GM18873 (cell line): ENCODE measurements at regions not wholly inside any gene's neighbourhood (a gene's known extent, or its start where the extent isn't known, plus 50 kb on each side); places are given as distances from the start of the nearest gene placed in this dataset.

Experiments used
- ATAC-seq: cut with Tn5 transposase; IDR thresholded peaks from one replicate; pipeline ENCODE4 v1.9.1; 2021; ENCODE audit warnings: mild to moderate bottlenecking, moderate library complexity, moderate number of reproducible peaks; ENCODE audit not compliant: unreplicated experiment, low FRiP score

DNA sequence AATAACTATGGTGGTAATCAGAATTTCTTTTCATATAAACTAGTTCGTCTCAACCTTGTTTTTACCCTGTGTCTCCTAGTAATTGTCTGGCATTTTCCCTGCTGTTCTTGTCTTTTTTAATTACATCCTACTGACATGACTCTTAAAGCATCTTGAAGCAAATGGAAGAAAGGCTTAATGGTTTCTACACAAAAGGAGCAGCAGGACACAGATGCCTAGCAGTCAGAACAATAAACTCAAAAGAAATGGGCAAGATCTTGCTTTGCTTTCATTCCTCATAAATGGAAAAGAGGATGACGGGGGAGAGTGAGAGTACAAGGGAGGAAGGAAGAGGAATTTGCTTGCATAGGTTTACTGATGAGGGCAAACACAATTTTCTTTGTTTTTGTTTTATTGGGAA, 293.2 kb upstream of the EMCN start:
- no peak for ATAC-seq

DNA sequence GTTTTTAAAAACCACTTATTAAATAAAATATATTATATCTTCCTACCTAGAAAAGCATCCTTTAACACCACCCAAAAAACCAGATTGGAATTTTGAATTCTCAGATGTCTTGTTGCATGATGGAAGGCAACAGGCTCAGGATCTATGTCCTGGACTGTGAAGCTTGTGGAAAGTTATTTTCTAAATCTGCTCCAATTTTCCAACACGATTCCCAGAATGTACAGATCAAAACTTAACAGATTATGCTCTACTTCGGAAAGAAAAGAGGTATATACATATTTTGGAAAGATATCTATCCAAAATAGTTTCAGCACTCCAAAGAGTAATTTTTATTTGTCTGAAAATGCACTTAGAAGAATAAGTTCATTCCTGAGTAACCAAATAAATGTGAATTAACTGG, 291.7 kb upstream of the EMCN start:
- no peak for ATAC-seq

DNA sequence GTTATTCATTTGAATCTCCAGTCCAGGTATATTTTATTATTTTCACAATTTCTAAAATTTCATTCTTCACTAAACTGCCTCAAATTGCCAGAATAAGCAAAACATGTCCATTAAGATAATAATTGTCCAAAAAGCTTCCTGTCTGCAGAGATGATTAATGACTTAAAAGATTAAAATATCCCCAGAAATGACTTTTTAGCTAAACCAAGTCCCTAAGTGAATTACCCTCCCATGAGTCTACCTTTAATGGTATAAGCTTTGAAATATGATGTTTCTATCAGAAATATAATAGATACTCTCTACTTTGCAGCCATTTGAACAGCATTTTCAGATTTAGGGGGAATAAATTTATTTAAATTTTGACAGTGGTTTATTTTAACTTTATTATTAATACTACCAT, 289.2 kb upstream of the EMCN start:
- ATAC-seq: no peak

DNA sequence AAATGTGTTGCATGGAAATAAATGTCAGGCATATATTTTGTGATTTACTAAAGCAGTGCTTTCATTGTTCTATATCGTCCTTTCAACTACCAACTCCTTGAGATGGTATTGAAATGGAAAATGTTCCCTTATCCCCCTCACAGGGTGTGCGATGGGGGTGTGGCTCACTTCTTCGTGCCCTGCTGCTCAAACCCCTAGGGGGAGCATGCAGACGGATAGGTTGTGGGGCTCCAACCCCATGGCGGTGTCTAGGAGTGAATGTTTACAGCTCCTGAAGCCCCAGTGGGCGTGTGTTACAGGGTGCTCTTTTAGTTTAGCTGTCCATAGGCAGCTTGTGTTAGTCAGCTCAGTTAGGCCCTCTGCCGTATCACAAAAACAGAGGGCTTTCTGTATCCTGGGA, 287.7 kb upstream of the EMCN start:
- ATAC-seq: no peak

DNA sequence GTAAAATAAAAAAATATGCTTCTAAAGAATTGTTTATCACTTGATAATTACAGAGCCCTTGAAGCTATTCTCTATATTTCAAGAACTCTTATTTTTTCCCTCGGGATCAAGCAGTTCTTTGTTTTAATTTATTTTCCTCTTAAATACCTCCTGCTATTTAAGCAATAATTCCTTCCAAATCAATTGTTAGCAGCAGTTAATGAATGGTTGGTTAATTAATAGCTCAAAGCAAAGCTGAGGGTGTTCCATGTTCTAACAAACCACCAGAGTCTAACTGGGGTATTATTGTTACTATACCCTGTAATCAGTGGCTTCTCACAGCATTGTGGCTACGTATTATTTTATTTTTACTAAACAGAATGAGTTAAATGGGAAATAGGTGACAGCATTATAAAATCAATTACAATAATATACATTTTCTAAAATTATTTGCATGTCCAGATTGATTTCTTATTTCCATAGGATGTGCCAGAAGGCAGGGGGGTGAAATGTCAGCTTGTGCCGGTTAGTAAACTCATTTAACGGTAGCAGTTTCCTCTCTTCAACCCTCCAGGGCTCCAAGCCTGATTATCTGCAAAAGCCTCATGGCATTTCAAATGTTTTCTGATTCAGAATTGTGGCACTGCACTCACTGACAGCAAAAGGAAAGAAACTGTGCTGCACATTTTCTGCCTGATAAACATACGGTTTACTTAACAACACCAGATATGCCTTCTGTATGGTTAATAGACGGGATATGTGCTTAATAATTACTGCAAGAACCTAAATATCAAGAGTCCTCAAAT, 286.9 kb upstream of the EMCN start:
- no peak for ATAC-seq

DNA sequence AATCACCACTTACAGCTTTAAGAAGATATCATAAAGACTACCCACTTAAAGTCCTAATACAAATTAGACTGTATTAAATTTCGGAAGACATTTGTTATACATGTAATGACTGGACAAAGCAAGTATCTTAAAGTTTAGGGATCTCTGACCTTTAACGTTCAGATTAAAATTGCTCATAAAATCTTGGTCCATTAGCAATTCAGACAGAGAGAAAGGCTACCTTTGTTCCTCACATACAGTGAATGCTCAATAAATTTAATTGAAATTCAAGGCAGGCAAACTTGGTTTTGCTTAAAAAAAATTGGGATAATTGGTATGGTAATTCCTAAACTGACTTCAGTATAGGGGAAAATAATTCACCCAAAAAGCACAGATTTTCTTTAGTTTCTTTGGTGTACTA, 285.9 kb upstream of the EMCN start:
- ATAC-seq: no peak

DNA sequence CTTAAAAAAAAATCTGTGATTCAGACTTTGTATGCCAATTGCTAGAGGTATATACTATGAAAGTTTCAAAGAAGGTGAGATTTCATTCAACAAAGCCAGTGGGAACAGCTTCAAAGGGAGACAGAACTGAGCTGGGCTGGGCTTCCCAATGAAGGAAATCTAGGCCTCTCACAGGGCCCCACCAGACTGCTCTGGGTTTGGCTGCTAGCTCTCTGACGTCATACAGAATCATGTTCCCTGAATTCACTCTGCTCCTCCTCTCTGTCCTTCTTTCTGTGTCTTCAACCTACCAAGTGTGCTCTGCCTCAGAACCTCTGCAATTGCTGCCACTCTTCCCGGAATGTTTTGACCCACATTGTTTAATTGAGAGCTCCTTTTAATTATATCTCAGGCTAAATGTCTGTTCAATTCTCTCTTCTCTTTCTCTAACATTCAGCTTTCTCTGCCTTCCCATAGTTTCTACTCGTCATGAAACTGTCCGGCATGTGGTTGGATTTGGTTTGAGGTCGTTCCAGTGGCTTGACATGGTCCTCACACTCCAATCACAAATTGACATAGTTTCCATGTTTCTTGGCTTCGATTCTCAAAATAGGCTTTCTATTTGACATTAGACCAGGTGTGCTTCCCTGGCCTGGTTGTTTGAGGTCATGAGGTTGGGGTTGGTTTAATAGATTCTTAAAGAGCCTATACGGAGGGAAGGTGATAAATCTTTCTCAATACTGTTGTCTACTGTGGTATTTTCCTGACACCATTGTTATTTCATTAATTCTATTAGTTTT, 282.1 kb upstream of the EMCN start:
- no peak for ATAC-seq

DNA sequence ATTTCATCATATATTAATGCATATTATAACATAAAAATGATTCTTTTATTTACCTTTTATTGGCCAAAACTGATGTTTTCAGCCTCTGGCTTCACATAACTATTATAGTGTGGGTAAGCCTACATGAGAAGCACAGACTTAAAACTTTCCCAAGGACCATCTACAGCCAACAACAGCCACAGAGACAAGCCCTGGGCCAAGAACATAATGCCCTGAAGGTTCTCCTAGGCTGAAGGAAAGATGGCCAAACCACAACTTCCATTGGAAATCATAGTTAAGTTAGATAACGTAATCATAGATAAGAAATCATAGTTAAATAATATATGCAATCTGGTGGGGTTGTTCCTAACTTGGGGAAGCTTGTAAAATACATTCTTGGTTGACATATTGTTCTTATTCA, 280.0 kb upstream of the EMCN start:
- no peak for ATAC-seq

DNA sequence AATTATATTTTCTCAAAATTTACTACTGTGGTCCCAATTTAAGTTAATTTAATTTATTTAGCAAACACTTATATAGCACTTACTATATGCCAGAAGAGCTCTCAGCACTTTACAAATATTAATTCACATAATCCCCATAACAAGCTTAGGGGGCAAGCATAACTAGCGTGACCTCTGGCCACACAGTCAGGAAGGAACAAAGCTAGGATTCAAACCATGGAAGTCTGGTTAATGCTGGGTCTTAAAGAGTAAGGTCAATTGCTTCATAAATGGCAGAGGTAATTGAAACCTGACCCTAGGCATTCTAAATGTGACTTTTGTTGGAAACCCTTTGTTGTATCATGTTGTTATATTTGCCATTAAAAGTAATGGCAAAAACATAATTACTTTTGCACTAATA, 279.5 kb upstream of the EMCN start:
- ATAC-seq: no peak

DNA sequence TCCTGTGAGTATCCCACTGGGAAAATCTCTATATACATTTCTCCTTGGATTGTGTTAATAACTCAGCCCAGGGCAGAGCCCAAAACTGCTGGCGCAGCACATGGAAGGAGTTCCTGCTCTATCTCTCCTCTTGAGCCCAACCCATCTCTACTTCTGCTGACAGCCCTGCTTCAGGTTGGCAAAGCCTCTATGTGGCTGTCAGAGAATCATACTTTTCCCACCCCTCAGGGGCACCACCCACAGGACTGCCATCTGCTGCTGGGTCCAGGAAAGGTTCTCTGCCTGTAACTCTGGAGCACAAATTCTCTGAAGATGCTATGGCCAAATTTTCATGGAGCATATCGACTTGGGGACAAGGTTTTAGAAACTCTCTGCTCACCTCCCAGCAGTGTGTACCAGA, 278.5 kb upstream of the EMCN start:
- no peak for ATAC-seq

DNA sequence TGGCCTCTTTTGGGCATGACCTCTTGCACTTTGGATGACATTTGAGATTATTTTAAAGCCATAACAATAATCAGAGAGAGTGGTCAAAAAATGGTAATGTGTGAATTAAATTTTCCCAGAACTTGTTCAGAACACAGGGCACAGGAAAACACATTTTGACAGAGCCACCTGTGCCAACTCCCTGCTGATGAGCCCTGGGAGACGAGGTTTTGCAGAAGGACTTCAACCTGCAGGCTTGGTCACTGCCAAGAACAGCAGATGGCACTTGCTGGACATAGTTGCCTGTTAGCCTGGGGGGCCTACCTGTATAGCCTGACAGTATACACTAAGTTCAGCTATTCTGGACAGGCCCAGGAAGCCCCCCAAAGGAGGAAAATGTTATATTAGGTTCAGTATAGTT, 277.8 kb upstream of the EMCN start:
- ATAC-seq: no peak

DNA sequence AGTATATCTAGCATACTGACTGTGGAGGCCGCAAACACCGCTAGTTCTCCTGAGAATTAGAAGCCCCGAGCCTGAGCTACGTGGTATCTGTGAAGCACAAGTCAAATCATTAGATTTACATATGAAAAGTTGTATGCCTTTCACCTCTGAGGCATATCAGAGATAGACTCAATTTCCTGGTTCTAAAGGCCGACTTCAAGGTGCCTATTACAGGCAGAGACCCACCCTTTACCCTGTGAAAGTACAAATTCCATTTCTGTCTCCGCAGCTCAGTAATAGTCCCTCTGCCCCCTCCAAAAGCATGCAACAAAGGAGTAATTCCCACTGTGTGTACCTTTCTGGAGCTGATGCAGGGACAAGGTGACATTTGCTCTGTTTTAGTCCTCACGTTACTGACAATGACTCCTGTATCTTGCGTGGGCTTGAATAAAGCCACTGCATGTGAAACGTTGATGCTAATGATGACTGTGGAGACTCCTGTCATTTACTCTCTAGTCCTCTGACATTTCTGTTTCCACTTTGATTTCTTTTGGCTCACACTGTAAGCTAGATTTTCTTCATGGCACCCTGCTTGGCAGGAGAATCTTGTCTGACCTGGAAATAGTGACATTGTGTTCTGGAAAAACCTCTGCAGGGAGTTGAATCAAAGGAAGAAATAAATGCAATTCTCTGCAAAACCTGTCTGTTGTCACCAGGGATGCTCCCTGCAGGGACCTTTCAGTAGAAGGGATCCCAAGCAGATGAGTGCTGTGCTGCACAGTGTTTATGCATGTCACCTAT, 273.2 kb upstream of the EMCN start:
- ATAC-seq: no peak

DNA sequence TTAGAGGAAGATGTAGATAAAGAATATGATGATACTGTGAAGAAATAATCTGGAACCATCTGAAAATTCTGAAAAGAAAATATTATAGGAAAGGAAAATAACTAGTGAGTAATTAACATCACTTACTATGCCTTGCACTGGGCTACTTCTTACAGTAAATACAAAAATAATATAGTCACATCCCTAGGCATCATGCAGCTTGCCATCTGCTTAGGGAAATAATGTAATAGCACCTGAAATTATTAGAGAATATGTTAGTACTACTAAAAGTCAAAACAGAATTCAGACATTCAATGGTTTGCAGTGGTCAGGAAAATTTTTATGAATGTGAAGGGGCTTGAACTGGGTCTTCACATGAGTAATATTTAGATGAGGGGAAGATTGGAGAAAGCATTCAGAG, 272.2 kb upstream of the EMCN start:
- ATAC-seq: no peak

DNA sequence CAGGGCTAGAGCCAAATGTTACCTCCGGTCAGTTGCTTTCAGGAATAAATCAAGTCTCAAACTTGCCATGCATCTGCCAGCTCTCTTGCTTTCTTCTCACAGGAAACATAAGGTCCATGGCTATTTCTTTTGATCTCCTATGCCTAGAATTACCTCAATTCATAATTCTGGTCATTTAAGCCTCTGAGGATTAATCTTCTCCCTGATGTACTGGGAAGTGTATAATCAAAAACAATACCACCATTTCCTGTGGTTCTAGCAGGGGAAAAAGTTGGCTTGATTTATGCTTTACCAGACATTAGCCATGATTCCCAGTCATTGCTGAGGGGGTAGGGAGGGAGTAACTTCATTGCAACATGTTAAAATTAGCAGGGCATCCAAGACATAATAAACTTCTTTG, 268.7 kb upstream of the EMCN start:
- ATAC-seq: no peak

DNA sequence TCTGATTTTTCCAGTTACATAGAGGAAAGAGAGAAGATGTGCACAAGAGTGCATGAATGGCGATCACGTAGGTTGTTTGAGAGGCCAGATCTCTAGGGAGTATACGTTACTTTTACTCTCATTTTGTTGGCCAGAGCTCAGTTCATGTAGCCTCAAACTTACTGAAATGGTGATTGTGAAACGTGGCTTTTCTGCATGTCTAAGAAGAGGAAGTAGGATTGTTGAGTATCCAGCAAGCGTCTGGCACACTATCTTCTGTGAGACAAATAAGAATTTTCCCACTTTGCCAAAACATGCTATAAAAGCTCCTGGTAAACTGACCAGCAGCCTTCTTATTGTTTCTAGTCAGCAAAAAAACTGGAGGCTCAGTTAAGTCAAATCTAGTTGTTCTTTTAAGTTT, 264.5 kb upstream of the EMCN start:
- no peak for ATAC-seq

DNA sequence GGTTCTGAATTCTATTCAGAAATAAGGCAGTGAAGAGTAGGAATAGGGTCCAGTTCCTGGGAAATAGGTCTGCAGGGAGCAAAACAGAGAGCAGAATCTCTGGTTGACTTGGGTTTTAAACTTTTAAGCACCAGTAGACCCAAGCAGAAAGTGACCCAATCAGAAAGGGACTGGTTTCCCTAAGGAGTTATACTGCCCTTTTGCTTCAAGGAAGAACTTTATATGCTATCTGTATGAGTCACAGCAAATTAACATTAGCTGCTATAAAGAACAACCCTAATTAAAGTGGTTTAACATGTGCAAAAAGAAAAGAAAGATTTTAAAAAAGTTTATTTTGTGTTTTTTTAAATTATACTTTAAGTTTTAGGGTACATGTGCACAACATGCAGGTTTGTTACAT, 263.6 kb upstream of the EMCN start:
- ATAC-seq: no peak

DNA sequence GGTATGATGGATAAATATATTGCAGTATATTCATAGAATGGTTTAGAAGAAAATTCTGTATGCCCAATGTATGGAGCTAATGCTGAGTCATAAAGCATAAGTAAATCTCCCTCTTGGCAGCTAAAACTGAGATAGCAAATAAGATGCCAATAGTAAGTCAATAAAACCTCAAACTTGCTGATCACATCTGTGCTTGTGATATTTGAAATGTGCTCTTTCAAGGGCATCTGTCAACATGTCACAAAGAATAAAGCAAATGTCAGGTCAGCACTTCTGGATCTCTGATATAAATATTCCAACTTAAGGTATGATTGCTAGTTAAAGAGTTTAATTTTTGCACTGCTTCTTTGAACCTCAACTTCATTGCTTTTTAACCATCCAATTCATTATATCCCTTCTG, 262.3 kb upstream of the EMCN start:
- no peak for ATAC-seq

DNA sequence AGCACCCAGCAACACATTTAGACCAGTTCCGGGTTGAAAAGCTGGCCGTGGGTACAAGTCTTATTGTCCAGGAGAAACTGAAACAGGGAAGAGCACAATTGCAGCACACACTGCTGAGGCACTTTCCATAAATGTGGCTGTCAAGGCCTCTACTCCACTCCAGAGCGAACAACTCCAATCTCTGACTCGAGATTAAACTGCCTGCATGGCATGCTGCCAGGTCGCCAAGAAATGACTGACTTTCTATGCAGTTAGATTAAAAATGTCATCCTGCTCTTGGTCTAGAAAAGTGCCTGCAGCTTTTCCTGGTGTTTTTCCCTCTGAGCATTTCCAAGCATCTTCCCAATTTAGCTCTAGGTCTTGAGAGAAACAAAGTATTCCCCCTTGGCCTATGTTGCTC, 260.6 kb upstream of the EMCN start:
- ATAC-seq: no peak

DNA sequence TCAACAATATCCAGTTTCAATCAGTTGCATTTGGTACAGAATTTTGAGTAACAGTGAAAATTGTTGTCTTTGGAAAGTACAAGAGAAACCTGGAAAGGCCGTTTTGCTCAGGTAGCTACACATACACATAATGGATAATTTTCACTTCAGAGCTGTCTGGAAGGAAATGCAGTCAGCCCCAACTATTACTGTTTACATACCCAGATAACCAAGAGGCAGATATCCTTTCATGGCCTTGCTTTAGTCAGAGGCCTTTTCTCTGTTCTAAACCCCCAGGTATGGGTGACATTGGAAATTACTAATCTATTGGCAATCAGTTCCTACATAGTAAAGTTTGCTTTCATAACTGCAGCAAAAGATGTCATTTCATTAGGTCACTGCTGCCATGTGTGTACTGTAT, 244.9 kb upstream of the EMCN start:
- no peak for ATAC-seq

DNA sequence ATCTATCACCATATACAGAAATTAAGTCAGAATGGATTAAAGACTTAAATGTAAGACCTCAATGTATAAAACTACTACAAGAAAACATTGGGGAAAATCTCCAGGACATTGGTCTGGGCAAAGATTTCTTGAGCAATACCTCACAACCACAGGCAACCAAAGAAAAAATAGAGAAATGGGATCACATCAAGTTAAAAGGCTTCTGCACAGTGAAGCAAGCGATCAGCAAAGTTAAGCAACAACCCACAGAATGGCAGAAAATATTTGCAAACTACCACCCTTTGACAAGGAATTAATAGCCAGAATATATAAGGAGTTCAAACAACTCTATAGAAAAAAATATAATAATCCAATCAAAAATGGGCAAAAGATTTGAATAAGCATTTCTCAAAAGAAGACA, 236.9 kb upstream of the EMCN start:
- ATAC-seq: no peak

DNA sequence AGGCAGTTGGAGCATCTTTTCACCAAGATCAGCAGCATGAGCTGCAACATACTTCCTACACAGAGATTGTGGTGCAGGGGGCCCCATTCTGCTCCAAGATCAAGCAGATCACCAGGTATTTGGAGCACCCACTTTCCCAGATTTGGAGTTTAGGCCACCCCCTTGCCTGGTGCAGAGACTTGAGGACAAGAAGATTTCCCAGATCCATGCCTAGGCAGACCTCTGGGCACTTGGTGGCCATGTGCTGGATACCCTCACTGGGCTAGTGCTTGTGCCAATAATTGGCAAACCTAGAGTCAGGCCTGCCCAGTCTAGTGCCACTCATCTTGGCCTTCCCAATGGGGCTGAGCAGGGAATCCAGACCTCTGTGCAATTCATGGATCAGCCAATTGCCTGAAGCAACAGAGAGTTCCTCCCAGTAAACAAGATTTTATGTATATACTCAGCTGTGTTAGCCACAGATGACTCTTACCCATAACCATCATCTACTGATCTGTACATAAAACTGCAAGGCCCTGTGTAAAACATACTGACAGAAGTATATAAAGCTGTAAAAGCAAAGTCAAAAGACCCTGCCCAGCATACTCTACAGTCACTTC, 228.4 kb upstream of the EMCN start:
- no peak for ATAC-seq
